Dendritic cell treated with granulocyte-macrophage colony-stimulating factor and Interleukin-4, amounts not matched to agents 40 ng/mL and 50 ng/mL, for 4 days (primary cell): ENCODE measurements at regions not wholly inside any gene's neighbourhood (a gene's known extent, or its start where the extent isn't known, plus 50 kb on each side); places are given as distances from the start of the nearest gene placed in this dataset.

Source experiments
- H3K27ac Mint-ChIP-seq: one replicate; pipeline ENCODE4 v1.8.0; 2022; ENCODE audit warnings: mild to moderate bottlenecking, mixed read lengths
- H3K27me3 Mint-ChIP-seq: one replicate; pipeline ENCODE4 v1.8.0; 2022; ENCODE audit warnings: mild to moderate bottlenecking, mixed read lengths
- H3K36me3 Mint-ChIP-seq: one replicate; pipeline ENCODE4 v1.8.0; 2022; ENCODE audit warnings: low read depth, mixed read lengths
- H3K4me1 Mint-ChIP-seq: one replicate; pipeline ENCODE4 v1.8.0; 2022; ENCODE audit warnings: low read depth, mixed read lengths
- H3K4me3 Mint-ChIP-seq: one replicate; pipeline ENCODE4 v1.8.0; 2022; ENCODE audit warnings: mild to moderate bottlenecking, moderate library complexity, mixed read lengths
- H3K9me3 Mint-ChIP-seq: one replicate; pipeline ENCODE4 v1.8.0; 2022; ENCODE audit warnings: mixed read lengths
- intact Hi-C: fragments of 100-400 bp; cut with micrococcal nuclease; formaldehyde crosslinking; loops from one replicate; pipeline ENCODE4 v1.15.0; 2022

GRCh38 chr11:43545610-43546009 is 134.9 kb upstream of the HSD17B12 start:
- H3K9me3 Mint-ChIP-seq, result no peaks in the 10 kb centered on the region
- no peaks in the 10 kb centered on the region for H3K4me1 Mint-ChIP-seq
- peaks cover 36% of the 10 kb centered on the region for H3K27me3 Mint-ChIP-seq
- H3K4me3 Mint-ChIP-seq, result no peak overlapping the region
- H3K27ac Mint-ChIP-seq, result no peak overlapping the region
- intact Hi-C loops, result no loop called here
- no peaks in the 10 kb centered on the region for H3K36me3 Mint-ChIP-seq

- no peaks in the 10 kb centered on the region for H3K4me1 Mint-ChIP-seq
- H3K36me3 Mint-ChIP-seq, result no peaks in the 10 kb centered on the region
- H3K4me3 Mint-ChIP-seq, result no peak overlapping the region
- no peaks in the 10 kb centered on the region for H3K9me3 Mint-ChIP-seq
- no peak overlapping the region for H3K27ac Mint-ChIP-seq
- intact Hi-C loops, result no loop called here
- H3K27me3 Mint-ChIP-seq, result peaks cover 36% of the 10 kb centered on the region
Observed at GRCh38 chr11:43546561-43547429, 133.7 kb upstream of the HSD17B12 start.

- no peak overlapping the region for H3K4me3 Mint-ChIP-seq
- no peaks in the 10 kb centered on the region for H3K4me1 Mint-ChIP-seq
- intact Hi-C loops, result no loop called here
- peaks cover 36% of the 10 kb centered on the region for H3K27me3 Mint-ChIP-seq
- no peak overlapping the region for H3K27ac Mint-ChIP-seq
- H3K9me3 Mint-ChIP-seq, result no peaks in the 10 kb centered on the region
- H3K36me3 Mint-ChIP-seq, result no peaks in the 10 kb centered on the region
Observed at GRCh38 chr11:43547430-43547831, 133.1 kb upstream of the HSD17B12 start.

- Mint-ChIP-seq H3K36me3 (no peaks in the 10 kb centered on the region), H3K4me3 (no peak overlapping the region), H3K27me3 (peaks cover 38% of the 10 kb centered on the region), H3K9me3 (no peaks in the 10 kb centered on the region), H3K27ac (no peak overlapping the region), H3K4me1 (no peaks in the 10 kb centered on the region)
- intact Hi-C loops, result no loop called here
Observed at GRCh38 chr11:43547889-43548381, 132.6 kb upstream of the HSD17B12 start.

- no peaks in the 10 kb centered on the region for H3K9me3 Mint-ChIP-seq
- H3K36me3 Mint-ChIP-seq, result no peaks in the 10 kb centered on the region
- H3K27ac Mint-ChIP-seq, result no peak overlapping the region
- peaks cover 47% of the 10 kb centered on the region for H3K27me3 Mint-ChIP-seq
- H3K4me3 Mint-ChIP-seq, result no peak overlapping the region
- intact Hi-C loops, result no loop called here
- H3K4me1 Mint-ChIP-seq, result no peaks in the 10 kb centered on the region
Observed at GRCh38 chr11:43548916-43549315, 131.6 kb upstream of the HSD17B12 start.

GRCh38 chr11:43549624-43550023 is 130.9 kb upstream of the HSD17B12 start:
- H3K27me3 Mint-ChIP-seq, result peaks cover 54% of the 10 kb centered on the region
- H3K9me3 Mint-ChIP-seq, result no peaks in the 10 kb centered on the region
- no peak overlapping the region for H3K27ac Mint-ChIP-seq

GRCh38 chr11:43550714-43551113 is 129.8 kb upstream of the HSD17B12 start:
- H3K9me3 Mint-ChIP-seq, result no peaks in the 10 kb centered on the region
- no peak overlapping the region for H3K4me3 Mint-ChIP-seq
- intact Hi-C loops, result no loop called here
- no peak overlapping the region for H3K27ac Mint-ChIP-seq
- H3K36me3 Mint-ChIP-seq, result no peaks in the 10 kb centered on the region
- H3K4me1 Mint-ChIP-seq, result no peaks in the 10 kb centered on the region
- H3K27me3 Mint-ChIP-seq, result peaks cover 53% of the 10 kb centered on the region

More at GRCh38 chr11:43549624-43550023, 130.9 kb upstream of the HSD17B12 start:
- Mint-ChIP-seq H3K4me3 (no peak overlapping the region), H3K36me3 (no peaks in the 10 kb centered on the region), H3K4me1 (no peaks in the 10 kb centered on the region)
- intact Hi-C loops, result no loop called here

GRCh38 chr11:43554148-43554473 is 126.4 kb upstream of the HSD17B12 start:
- peaks cover 65% of the 10 kb centered on the region for H3K27me3 Mint-ChIP-seq
- no peaks in the 10 kb centered on the region for H3K36me3 Mint-ChIP-seq
- H3K4me1 Mint-ChIP-seq, result no peaks in the 10 kb centered on the region
- intact Hi-C loops, result no loop called here
- no peak overlapping the region for H3K27ac Mint-ChIP-seq
- H3K4me3 Mint-ChIP-seq, result no peak overlapping the region
- no peaks in the 10 kb centered on the region for H3K9me3 Mint-ChIP-seq

- intact Hi-C loops, result no loop called here
- H3K27me3 Mint-ChIP-seq, result peaks cover 68% of the 10 kb centered on the region
- H3K4me1 Mint-ChIP-seq, result no peaks in the 10 kb centered on the region
- H3K9me3 Mint-ChIP-seq, result no peaks in the 10 kb centered on the region
- H3K27ac Mint-ChIP-seq, result no peak overlapping the region
- H3K36me3 Mint-ChIP-seq, result no peaks in the 10 kb centered on the region
- H3K4me3 Mint-ChIP-seq, result no peak overlapping the region
Observed at GRCh38 chr11:43555186-43555585, 125.4 kb upstream of the HSD17B12 start.

GRCh38 chr11:43555816-43556611 is 124.5 kb upstream of the HSD17B12 start:
- Mint-ChIP-seq H3K27me3 (peaks cover 66% of the 10 kb centered on the region), H3K27ac (no peak overlapping the region)
- intact Hi-C loops, result no loop called here

GRCh38 chr11:43556612-43557375 is 123.7 kb upstream of the HSD17B12 start:
- H3K9me3 Mint-ChIP-seq, result no peaks in the 10 kb centered on the region
- intact Hi-C loops, result no loop called here
- H3K36me3 Mint-ChIP-seq, result no peaks in the 10 kb centered on the region
- no peak overlapping the region for H3K27ac Mint-ChIP-seq
- no peaks in the 10 kb centered on the region for H3K4me1 Mint-ChIP-seq
- H3K4me3 Mint-ChIP-seq, result no peak overlapping the region
- peaks cover 68% of the 10 kb centered on the region for H3K27me3 Mint-ChIP-seq

More at GRCh38 chr11:43555816-43556611, 124.5 kb upstream of the HSD17B12 start:
- Mint-ChIP-seq H3K4me1 (no peaks in the 10 kb centered on the region), H3K4me3 (no peak overlapping the region), H3K36me3 (no peaks in the 10 kb centered on the region), H3K9me3 (no peaks in the 10 kb centered on the region)

- H3K4me1 Mint-ChIP-seq, result no peaks in the 10 kb centered on the region
- no peaks in the 10 kb centered on the region for H3K36me3 Mint-ChIP-seq
- H3K4me3 Mint-ChIP-seq, result no peak overlapping the region
- no peak overlapping the region for H3K27ac Mint-ChIP-seq
- H3K9me3 Mint-ChIP-seq, result no peaks in the 10 kb centered on the region
- intact Hi-C loops, result no loop called here
- peaks cover 68% of the 10 kb centered on the region for H3K27me3 Mint-ChIP-seq
Observed at GRCh38 chr11:43557553-43558110, 122.9 kb upstream of the HSD17B12 start.

- peaks cover 64% of the 10 kb centered on the region for H3K27me3 Mint-ChIP-seq
- H3K27ac Mint-ChIP-seq, result no peak overlapping the region
- H3K36me3 Mint-ChIP-seq, result no peaks in the 10 kb centered on the region
- no peak overlapping the region for H3K4me3 Mint-ChIP-seq
- no peaks in the 10 kb centered on the region for H3K4me1 Mint-ChIP-seq
- no peaks in the 10 kb centered on the region for H3K9me3 Mint-ChIP-seq
- intact Hi-C loops, result no loop called here
Observed at GRCh38 chr11:43558146-43558545, 122.4 kb upstream of the HSD17B12 start.
